Activated CD8-positive, alpha-beta memory T cell treated with anti-CD3 and anti-CD28 coated beads for 24 hours (primary cell): ENCODE measurements at regions not wholly inside any gene's neighbourhood (a gene's known extent, or its start where the extent isn't known, plus 50 kb on each side); places are given as distances from the start of the nearest gene placed in this dataset.
"Not testable (repeated sequence)": the region's sequence is repeated elsewhere in the genome, so short reads cannot be mapped to it uniquely, and the experiment has no call there.

Source experiments
- DNase-seq: peaks from one replicate; pipeline ENCODE4 v3.0.0-alpha.2; 2020

DNA sequence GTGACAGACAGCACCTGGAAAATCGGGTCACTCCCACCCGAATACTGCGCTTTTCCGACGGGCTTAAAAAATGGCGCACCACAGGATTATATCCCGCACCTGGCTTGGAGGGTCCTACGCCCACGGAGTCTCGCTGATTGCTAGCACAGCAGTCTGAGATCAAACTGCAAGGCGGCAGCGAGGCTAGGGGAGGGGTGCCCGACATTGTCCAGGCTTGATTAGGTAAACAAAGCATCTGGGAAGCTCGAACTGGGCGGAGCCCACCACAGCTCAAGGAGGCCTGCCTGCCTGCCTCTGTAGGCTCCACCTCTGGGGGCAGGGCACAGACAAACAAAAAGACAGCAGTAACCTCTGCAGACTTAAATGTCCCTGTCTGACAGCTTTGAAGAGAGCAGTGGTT is 1370.0 kb downstream of the SUCLG1 start:
- not testable (repeated sequence) for DNase-seq

DNA sequence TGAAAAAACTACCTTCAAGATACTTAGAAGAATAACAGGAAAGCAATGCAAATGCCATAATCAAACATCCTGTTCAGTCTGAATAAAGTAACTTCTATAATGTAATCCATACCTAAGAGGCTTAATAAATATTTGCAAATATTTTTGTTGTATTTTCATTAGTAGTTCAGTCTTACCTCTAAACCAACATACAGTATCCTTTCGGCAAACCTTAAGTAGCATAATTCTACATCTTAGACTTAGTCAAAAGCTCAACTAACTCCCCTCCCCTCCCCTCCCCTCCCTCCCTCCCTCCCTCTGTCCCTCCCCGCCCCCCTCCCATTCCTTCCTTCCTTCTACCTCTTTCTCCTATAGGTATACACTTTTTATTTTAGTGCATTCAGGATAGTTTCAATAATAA is 1373.2 kb downstream of the SUCLG1 start:
- DNase-seq, result no peak

DNA sequence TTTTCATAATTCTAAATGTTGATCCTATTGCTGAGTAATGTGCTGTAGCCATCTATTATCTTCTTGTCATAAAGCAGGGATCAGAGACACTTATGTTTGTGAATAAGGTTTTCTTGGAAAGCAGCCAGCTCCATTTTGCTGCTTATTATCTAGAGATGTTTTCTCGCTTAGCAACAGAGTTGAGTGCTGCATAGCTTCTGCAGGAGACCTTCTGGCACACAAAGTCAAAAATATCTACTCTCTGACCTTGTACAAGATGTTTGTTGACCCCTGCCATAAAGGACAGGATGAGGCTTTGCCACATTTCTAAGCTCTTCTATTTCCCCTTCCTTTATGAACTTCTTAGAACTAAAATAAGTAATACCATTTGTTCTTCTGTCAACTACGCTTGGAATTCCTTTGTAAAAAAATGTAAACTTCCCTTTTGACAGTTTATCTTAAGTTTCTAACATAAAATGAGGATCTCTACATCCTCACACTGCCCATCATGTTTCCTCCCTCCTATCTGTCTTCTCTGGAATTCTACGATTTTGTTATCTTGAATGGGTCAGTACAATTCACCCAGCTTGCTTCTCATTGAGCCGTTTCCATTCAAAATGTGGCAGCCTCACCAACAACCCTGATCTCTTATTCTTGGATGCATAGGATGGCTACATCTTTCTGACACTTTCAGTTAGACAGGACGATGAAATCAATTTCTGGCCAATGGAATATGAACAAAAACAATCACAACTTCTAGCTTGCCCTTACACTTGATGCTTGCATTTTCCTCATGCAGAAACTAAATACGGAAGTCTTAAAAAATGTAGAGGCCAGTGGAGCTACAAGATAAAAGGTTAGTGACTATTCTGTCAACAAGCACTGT is 1377.0 kb downstream of the SUCLG1 start:
- DNase-seq, result no peak

DNA sequence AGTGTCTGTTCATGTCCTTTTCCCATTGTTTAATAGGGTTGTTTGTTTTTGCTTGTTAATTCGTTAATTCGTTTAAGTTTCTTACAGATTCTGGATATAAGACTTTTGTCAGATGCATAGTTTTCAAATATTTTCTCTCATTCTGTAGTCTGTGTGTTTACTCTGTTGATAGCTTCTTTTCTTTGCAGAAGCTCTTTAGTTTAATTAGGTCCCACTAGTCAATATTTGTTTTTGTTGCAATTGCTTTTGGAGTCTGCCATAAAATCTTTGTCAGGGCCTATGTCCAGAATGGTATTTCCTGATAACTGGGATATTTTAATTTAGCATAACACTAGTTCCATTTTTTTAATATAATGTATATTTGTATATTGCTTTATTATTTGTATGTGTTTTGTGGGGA is 1380.1 kb downstream of the SUCLG1 start:
- DNase-seq, result no peak

DNA sequence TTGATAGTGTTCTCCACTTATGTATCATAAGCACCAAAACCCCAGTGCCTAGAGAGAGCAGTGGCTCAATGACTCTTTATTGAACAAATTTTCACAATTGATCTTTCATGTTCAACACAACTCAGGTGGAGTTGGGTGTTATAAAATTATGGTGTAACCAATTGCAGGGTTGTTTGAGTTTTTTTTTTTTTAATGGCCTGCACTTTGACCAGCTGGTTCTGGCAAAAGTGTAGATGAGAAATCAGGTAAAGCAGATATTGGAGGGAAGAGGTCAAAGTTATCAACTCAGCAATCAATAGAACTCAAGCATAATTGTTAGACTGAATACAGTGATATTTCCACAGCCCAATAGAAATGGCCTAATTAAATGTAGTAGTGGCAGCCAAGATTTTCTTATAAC is 1386.3 kb downstream of the SUCLG1 start:
- DNase-seq, result no peak

DNA sequence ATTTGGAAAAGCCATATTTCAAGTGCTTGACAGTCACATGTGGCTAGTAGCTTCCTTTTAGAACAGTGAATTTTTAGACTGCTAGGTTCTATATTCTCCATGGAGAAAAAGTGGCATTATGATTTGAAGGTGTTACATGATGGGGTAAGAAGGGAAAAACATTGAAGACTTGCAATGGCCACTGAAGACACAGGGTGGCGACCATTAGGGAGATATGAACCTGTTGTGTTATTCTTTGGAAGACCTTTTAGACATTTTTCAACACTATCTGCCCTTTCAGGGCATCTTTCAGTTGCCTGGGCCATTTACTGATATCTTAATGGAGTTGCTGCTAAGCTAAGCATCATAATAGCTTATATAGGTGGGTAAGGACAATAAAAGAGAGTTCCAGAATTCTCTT is 1387.2 kb downstream of the SUCLG1 start:
- DNase-seq, result no peak

DNA sequence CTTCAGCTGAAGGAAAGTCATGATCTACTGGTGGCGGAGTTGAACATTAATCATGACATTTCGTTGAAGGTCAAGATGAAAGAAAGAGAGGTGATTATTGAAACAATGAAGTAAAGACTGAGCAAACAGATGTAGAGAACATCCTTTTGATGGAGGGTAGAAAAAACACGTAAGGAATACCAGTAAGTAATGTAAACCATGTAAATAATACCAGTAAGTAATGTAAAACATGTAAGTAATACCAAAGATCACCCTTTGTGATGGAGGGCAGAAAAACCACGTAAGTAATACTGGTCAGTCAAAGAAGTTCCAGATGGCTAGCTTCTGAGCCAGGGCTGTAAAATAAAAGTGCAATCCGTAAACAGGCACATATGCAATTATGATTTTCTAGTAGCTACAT is 1387.7 kb downstream of the SUCLG1 start:
- DNase-seq, result no peak

DNA sequence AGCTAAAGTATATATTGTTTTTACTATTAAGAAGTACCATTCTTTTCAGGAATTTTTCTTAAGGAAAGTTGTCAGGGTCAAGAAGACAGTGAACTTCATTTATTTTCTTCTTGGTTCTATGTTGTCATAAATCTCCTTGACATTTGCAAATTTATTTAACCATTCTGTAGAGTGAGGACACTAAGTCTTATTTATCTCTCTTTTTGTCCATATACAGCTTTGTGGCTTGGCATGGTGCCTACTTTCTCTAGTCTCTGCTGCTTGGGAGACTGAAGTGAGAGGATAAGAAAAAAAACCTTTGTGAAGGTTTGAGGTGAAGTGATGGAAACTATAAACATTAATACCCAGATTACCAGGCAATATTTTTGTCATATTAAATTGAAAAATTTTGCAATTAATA is 1389.4 kb downstream of the SUCLG1 start:
- no peak for DNase-seq

DNA sequence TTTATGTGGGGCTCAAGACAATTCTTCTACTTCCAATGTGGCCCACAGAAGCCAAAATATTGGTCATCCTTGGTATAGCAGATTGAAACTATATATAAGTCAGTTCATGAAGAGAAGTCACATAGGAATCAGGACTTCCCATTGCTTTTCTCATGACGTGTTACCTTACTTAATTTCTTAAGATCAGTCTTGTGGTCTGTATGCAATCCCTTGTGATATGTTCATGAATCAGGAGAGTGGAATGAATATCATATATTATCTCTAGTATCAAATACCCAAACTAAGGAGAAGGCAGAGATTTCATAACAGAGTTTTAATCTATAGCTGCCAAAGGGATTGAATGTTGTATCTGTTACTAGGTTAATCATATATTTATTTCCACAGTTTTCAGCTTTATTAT is 1390.4 kb downstream of the SUCLG1 start:
- DNase-seq, result no peak

DNA sequence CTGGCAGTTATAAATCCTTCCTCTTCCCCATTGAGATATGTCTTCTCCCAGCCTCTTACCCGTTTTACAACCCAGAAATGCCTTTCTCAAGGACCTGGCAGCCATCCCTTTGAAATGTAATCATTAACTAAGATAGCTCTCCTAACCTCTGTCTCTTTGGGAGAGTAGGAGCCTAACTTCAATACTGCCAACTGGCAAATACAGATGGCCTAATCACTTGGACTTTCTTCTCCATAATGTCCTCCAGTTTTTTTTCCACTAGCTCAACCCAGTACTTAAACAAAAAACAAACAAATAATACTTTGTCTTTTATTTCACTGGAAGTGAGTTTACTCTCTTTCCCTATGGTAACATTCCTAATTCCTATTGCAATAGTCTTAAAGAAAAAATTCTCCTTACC is 1391.1 kb downstream of the SUCLG1 start:
- DNase-seq, result no peak

DNA sequence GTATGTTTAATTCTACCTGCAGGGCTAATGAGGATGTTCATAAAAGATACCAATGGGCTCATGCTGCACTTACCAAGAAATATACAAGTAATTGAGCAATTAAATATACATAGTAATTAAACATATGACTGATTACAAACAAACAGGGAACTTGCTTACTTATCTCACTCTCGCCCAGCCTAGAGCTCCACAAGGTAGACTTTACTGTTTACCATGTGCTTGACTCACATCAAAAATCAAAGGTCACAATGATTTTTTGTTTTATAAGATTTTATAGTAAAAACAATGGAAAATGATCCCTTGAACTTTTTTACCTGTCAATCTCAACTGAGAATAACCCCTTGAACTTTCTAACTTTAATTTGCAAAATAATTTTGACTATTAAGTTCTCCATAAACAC is 1395.1 kb downstream of the SUCLG1 start:
- no peak for DNase-seq

DNA sequence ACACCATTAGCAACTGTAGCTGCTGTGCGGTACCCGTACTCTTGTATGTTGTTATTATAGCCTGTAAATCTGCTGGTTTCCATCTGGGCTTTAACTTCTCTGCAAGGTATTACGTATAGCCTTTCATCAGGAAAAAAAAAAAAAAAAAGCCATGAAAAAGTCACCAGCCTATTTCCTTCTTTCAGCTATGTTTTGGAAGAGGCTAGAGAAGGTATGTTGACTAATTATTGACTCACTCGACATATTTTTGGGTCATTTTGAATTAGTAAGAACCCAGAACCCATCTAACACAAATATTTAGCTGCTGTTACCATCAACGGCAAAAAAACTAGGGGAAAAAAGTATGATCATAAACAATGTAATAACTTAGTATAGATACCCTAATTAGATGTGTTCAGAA is 1395.6 kb downstream of the SUCLG1 start:
- DNase-seq, result no peak

DNA sequence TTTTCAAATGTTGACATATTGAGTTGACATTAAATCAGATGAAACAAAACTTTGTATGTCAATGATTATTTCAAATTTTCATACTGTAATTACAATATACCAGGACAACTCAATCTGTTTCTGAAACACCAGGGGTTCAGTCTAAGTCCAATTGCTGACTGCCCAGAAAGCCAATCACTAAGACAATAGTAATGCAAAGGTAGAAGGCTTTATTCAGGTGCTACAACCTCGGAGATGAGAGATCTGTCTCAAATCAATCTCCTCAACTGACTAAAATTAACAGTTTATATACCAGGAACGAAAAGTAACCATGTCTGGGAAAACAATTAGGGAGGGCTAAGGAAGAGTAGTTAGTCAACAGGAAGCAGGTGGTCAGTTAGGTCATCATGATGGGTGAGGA is 1400.4 kb downstream of the SUCLG1 start:
- DNase-seq, result no peak

DNA sequence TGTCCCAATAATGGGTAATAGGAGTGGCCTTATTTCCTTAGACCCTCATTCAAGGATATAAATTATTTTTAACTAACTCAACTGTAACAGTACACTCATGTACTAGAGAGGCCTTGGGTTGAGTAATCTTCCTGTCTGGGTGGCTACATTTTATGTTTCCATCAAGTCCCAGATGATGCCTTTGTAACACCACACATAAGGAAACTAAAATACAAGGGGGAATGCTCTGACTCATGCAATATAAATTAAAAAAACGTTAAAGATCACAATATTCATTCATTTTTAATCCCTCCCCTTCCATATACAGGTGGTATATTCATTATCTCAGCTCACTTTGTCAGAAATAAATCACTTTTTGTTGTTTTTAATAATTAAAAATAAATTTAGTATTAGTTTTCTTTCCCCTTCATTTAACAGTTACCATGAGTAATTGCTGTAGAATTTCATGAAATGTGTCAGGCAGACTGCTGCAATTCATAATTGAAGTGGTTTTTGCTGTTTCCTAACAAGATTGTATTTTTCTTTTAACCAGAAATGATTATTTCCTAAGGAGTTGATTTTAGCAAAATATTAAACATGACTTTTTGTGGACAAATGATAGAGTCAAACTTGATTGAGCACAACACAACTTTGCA is 1403.6 kb downstream of the SUCLG1 start:
- DNase-seq, result no peak

DNA sequence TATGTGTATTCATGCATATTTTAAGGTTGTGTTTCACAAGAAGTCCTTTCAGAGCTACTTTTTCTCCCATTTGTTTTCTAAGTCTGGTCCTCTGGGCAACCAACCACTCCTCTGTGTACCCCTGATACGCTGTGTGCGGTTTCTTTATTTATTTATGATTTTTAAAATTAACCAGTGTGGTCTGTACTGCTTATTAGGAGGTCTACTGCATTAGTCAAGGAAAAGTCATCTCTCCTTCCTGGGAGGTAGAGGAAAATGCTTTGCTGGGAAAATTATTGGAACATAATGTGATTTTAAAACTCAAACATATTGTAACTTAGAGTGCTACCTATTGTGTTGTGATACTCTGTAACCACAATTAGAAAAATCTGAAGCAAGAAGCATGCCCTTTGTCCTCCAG is 1404.3 kb downstream of the SUCLG1 start:
- no peak for DNase-seq

DNA sequence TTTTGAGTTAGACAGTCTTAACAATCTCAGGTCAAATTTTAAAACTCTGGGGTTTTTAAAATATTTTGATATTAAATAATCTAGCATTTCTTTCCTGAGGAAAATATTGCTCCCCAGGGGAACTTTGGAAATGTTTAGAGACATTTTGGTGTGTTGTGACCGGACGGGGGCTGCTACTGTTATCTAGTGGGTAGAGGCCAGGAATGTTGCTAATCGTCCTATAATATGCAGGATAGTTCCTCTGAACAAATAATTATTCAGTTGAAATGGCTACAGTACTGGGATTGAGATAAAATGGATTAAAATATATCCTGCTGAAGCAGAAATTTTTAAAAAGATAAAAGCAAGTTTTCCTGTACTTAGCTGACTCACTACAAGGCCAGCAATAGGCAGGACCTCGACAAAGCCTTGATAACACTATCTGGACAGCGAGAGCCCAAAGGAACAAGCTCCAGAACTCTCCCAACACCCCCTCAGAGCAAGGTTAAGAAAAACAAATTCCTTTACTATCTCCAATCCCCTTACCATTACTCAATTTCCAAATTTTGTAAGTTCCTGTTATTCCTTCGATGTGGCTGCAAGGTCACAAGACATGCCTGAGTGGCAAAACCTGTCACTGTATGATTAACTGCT is 1407.4 kb downstream of the SUCLG1 start:
- no peak for DNase-seq

DNA sequence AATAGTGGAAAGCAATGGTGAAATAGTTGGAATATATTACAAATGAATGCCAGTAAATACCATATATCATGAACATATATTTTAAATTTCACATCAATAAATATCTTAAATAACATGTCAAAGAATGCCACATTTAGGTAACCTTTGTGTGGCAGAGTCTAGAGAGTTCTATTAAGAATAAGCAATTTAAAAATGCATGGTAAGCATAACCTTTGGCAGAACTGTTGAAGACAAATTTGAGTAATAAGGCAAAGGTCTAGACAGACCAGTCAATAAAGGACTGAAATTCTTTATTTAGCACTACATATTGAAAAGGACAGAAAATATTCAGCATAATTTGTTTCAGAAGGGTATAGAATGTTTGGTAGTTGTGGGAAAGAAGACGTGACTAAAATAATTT is 1417.0 kb downstream of the SUCLG1 start:
- DNase-seq, result no peak

DNA sequence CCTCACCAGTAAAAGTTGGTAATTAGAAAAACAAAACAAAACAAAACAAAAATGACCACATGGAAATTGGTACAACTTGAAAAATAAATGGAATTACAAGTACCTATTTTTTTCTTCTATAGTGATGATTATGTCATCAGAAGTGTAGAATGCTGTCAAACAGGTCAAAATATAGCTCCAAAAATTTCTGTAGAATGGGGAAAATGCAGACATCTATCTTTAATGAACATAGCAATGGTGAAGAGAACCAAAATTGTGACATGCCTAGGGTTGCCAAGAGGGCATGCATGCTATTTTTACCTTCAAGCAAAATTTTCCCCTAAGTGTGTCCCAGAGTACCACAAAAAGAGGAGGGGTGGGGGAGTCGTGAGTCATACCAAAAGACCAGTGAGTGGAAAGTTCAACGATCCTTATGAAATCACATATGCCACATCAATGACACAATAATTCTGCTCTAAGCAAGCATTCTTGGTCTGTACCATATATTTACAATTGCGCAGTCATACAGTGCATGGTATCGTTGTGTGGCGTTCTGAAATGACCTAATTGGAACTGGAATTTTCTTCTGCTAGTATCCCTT is 1436.4 kb downstream of the SUCLG1 start:
- no peak for DNase-seq

DNA sequence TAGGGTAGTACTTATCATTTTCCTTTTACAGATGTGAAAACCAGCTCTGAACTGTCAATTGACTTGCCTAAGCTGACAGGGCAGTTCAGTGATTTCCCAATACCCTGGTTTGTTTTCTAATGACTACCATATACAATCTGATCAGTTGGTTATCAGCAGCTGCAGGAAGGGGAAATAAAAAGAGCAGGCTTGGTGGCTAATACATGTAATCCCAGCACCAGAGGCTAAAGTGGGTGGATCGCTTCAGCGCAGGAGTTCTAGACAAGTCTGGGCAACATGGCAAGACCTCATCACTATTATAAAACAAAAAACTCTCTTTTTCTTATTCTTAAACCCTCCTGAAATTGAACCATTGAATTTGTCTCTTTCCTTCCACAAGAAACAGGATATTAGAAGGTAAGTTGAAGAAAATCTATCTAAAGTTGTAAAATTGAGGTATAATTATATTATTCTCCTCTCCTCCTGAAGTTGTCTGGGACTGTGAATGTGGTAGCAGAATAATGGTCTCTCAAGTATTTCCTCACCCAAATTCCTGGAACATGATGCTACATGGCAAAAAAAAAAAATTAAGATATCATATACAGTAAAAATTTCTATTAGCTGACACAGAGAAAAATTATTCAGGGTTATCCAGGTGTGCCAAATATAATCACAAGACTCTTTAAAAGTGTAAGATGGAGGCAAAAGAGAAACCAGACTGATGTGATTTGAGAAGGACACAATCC is 1441.6 kb downstream of the SUCLG1 start:
- no peak for DNase-seq

DNA sequence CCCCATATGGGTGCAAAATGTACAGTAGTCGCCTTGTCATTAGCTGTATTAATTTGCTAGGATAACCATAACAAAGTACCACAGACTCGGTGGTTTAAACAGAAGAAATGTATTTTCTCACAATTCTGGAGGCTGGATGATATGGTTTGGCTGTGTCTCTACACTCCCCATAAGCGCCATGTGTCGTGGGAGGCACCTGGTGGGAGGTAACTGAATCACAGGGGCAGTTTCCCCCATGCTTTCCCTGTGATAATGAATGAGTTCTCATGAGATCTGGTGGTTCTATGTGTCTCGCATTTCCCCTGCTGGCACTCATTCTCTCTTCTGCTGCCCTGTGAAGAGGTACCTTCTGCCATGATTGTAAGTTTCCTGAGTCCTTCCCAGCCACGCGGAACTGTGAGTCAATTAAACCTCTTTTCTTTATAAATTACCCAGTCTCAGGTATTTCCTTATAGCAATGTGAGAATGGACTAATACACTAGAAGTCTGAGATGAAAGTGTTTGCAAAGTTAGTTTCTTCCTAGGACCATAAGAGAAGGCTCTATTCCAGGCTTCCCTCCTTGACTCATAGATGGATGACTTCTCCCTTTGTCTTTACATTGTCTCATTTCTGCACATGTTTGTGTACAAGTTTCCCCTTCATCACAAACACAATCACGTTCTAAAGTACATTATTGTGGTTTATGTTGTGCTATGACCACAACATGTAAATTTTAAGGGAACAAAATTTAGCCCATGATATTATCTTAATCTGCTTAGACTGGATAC is 1442.6 kb downstream of the SUCLG1 start:
- no peak for DNase-seq

DNA sequence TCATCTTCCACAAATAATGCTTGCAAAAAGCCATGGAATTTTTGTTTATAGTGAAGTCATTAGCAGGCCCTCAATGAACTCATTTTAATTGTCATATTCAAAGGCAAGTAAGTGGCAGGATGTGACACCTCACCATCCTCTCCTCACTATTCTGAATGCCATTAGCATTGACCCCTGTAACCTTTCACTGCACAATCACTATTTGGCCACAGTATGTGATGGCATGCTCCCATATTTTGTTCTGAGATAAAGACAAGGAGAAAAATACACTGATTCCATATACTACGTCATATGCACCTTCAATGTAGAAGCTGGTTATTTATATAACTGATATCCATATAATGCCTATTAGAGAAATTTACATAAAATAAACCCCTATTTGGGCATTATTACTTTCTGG is 1443.2 kb downstream of the SUCLG1 start:
- no peak for DNase-seq

DNA sequence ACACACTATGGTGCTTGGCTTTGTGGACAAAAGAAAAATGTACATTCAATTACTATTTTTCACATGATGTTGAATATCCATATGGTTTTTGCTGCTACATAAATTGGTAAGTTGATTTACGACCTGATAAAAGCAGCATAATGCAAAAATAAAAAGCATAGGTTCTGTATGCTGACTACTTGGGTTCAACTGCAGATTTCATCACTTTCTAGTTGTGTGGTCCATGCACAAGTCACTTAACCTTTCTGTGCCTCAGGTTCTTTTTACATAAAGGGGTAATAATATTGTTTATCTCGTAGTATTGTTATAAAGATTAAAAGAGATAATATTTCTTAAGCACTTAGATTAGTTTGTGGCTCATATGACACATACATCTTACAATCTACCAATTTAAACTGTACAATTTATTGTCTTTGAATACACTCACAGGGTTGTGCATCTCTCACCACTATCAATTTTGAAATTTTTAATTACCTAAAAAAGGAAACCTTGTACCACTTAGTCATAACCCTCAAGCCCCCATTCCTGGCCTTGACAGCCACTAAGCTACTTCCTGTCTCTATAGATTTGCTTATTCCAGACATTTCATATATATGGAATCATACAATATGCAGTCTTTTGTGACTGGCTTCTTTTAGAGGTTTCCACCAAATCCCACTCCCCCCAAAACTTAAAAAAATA is 1443.9 kb downstream of the SUCLG1 start:
- no peak for DNase-seq
